ENCODE measurements at regions not wholly inside any gene's neighbourhood (a gene's known extent, or its start where the extent isn't known, plus 50 kb on each side); places are given as distances from the start of the nearest gene placed in this dataset.
"Not testable (repeated sequence)": the region's sequence is repeated elsewhere in the genome, so short reads cannot be mapped to it uniquely, and the experiment has no call there.

DNA sequence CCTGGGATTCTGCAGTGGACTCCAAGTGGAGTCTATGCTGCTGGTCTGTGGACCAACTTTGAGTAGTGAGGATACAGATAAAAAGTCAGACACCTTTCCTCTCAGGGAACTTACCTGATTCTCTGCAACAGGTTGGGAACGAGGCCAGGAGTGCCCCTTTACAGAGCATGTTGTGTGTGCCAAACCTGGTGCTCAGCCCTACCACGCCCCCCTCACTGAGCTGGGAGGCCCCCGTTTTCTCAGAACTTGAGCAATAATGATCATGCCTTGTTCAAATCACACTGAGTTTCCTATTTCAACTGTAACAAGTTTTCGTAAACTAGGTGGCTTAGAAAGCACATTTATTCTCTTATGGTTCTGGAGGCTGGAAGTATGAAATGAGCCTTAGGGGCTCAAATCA, 182.0 kb downstream of the COPRS start:
- DNase-seq (ENCODE audit: low read depth) = no peak

DNA sequence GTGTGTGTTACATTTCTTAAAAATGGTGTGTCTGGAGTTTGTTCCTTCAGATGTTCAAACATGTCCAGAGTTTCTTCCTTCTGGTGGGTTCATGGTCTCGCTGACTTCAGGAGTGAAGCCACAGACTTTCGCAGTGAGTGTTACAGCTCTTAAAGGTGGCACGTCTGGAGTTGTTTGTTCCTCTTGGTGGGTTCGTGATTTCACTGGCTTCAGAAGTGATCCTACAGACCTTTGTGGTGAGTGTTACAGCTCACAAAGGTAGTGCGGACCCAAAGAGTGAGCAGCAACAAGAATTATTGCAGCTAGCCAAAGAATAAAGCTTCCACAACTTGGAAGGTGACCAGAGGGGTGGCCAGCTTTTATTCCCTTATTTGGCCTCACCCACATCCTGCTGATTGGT, 183.7 kb downstream of the COPRS start:
- not testable (repeated sequence) for DNase-seq (ENCODE audit: low read depth)

DNA sequence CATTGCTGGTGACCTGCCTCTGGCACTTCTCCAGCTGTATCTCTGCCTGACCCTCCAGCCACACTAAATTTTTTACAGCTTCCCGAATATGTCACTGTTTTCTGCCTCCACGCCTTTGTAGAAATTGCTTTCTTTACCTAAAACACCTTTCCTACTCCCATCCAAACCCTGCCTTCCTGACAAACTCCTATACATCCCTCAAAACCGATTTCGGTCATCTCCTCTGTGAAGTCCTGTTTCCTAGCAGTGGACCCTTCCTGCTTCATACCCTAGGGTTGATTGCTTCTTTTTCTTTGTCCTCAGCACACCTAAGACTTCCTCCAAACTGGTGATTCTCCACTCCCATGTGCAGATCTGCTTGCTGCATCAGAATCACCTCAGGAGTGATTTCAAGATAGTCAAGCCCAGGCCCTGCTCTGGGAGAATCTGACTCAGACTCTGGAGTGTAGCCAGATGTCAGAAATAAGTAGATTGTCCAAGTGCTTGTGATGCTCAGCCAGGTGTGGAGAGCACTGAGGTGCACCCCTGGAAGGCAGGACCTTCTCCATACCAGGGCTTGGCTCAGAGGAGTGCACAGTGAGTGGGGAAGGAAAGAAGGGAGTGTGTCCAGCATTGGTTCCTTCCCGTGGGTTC, 184.2 kb downstream of the COPRS start:
- DNase-seq (ENCODE audit: low read depth) = no peak

DNA sequence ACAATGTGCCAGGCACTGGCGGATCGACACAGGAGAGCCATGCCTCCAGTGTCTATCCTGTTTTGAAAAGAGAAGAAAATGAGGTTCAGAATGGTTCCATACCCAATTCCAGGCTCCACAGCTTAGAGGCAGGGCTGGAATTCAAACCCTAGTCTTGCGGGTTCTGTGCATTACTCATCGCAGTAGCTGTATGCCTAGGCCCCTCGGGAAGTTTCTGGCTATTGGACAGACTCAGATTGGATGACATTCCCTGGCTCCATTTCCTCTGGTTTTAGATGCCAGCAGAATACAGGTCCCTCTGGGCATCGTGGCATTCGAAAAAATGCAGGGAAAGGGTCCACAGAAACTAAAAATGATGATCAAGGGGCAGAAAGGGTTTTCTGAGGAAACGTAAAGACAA, 184.7 kb downstream of the COPRS start:
- no peak for DNase-seq (ENCODE audit: low read depth)

DNA sequence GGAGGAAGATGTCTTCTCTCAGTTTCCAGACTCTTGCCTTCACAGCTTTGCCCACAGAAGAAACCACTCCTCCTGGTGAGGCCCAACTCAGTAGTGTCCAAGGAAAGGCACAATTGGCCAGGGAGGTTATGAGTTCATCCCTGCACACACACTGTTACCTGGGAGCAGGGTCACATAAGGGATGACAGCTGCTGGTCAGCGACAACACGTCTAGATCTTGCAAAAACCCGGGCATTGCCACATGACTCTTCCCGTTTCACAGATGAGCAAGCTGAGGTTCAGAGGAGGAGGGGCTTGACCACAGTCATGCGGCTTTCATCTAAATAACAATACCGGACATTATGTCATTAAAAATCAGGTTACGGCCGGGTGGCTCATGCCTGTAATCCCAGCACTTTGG, 186.0 kb downstream of the COPRS start:
- no peak for DNase-seq (ENCODE audit: low read depth)

DNA sequence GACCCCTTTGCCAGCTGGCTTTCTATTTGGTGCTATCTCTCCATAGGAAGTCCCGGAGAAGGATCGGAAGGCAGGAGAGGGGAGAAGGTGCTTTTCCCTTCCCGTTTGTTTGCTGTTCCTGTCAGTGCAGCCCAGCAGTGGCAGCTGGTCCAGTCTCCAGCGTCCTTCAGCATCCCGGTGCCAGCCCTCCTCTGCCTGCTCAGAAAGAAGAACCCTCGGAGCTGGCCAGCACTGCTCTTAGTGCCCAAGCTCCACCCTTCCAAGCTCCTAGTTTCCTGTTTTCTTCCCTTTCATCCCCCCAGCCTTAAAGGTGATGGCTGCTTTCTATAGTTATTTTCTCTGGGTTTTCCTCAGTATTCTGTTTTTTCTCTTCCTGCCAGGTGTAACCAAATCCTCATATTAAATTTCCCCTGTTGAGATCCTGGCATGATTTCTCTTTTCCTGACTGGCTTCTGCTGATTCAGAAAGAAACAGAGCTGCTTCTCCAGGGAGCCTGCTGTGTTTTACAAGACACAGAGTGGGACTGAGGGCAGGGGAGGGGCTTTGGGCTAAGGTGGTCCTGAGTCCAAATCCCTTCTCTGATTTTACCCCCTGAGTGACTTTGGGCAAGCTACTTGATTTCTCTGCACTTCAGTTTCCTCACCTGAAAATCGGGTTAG, 186.8 kb downstream of the COPRS start:
- DNase-seq (ENCODE audit: low read depth) = no peak

DNA sequence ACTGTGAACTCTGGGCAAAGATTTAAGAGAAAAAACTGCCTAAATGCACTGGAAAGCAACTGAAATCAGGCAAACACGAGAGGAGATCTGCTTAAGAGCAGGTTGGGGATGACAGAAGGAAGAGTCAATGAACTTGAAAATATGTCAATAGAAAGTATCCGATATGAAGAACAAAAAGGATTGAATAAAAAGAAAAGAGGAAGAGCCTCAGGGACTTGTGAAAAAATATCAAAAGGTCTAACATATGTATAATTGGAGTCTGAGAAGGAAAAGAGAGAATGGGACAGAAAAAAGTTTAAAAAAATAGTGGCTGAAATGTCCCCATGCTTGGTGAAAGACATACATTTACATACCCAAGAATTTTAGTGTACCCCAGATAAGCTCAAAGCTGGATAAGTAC, 195.5 kb downstream of the COPRS start:
- no peak for DNase-seq (ENCODE audit: low read depth)

DNA sequence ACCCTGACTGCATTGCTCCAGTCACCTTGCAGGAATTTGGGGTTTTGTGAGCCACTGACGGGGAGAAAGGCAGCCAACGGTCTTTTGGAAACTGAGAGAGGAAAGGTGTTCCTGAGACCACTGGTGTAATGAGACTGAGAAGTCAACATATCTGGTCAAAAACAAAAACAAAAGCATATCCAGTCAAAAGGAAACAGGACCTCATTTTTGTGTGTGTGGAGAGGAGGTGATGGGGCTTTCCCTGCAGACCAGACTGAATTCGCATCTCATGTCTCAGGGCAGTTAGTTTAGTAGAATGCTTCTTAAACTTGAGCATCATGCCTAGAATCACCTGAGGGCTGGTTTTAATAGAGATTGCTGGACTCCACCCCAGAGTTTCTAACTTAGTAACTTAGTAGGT, 198.4 kb downstream of the COPRS start:
- DNase-seq (ENCODE audit: low read depth) = no peak

DNA sequence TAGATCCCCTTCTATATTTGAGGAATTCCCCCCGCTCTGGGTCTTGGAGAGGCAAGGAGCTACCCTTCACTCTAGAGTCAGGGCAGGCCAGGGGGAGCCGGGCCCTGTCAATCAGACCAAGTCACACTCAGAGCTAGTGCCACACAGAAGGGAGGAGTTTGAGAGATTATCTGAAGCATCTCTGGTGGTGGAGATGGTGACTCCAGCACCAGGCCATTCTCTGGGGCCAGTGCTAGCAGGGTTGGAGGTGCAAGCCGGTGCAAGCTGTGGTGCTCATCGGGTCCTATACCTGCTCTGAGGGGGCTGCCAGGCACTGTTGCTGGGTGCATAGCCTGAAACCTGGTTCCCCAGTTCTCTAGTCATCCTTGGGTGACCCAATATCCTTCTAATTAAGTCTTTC, 201.2 kb downstream of the COPRS start:
- DNase-seq (ENCODE audit: low read depth) = no peak

DNA sequence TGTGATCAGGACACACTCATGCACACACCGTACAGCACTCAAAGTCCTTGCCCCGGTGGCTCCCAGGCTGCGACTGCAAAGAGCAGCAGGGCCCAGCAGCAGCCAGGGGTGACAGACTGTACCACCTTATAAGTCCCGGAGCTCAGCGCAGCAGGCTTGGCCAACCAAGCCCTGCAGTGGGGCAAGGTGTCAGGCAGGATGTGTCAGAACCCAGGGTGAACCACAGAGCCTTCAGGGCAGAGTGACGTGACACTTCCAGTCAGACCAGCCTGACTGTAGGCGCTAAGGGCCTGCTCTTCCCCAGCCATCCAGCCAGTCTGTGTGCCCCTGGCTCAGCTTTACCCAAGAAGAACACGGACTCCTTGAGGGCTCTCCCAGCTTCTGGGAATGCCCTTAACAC, 204.1 kb downstream of the COPRS start:
- DNase-seq (ENCODE audit: low read depth) = peak; percentile 5

DNA sequence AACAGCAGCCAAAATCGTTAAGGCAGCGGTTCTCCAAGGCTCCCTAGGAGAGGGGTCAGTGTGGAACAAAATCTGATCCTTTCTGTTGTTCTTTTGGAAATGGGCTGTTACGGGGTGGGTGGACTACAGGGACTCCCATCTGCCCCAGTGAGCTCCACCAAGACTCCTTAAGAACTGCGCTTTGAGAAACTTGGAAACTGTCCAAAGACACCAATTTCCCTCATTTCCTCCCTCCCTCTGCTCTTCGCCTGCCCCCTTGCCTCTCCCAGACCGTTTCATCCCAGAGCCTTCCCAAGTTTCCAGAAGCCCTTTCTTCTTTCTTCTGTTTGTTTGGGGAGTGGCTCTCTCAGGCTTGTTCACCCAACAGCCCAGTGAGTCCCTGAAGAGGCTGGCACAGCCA, 205.4 kb downstream of the COPRS start:
- DNase-seq (ENCODE audit: low read depth) = no peak

DNA sequence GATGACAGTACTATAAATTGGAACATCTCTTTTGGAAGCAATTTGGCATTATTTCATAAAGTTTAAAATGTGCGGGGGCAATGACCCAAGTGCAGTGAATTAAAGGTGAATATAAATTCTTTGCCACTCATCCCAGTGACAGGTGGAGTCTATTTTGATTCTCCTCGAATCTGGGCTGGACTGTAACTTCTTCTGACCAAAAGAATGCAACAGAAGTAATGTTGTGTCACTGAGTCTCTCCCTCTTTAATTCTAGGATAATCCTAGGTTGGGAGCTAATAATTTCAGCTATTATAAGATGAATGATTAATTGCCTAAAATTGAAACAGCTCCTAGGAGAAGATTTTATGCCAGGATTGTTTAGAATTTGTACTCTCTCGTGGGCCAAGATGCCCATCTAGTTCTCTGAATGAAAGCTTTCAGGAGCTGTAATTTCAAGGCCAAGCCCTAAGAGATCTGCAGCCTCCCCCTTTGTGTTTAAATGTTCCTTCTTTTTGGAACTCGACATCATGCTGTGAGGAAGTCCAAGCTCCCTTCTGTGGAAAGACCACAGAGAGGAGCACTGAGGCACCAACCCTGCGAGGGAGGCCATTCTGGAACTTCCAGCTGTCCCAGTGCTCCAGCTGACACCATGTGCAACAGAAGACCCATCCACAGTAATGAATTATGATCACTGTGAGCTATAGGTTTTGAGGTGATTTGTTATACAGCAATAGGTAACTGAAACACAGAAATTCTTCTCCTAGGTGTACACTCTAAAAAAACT, 208.1 kb downstream of the COPRS start:
- no peak for DNase-seq (ENCODE audit: low read depth)

DNA sequence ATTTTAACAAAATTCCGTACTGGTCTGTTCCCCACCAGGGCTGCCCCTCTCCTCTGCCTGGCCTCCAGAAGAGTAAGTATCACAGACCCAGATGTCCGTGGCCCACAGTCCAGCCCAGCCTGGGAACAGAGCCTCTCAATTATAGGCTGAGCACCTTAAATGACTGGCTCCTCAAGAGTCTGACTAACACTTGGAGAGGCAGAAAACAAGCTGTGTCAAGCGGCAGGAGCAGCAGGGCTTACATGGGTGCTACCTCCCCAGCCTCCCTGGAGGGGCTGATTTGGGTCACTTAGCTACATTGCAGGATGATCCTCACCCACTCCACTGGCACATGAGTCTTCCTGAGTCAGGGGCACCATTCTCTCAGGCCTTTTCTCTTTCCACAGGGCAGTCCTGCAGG, 209.7 kb downstream of the COPRS start:
- no peak for DNase-seq (ENCODE audit: low read depth)

DNA sequence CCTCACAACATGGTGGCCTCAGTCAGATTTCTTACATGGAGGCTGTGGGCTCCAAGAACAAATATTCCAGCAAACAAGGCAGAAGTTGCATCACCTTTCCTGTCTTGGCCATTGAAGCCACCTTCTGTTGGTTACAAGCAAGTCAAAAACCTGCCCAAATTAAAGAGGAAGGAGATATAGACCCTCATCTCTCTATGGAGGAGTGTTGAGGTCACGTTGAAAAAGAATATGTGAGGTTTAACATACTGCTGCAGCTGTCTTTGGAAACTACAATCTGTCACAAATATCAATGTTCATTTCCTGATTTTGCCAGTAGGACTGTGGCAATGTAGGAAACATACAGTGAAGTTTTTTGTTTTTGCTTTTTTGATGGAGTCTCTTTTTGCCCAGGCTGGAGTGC, 211.4 kb downstream of the COPRS start:
- DNase-seq (ENCODE audit: low read depth) = no peak

DNA sequence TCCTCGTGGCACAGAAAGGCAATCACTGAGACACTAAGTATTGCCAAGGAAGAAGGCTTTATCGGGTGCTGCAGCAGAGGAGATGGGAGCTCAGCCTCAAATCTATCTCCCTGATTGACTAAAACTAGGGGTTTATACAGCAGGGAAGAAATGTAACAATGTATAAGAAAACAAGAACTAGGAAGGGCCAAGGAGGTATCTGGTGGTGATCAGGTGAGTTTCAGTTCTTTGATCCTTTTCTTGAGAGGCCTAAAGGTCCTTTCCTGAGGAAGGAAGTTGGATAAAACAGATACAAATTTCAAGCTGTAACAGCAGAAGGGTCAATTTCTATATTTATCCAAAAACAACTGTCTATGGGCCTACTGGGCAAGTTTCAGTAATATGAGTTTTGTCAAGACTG, 212.4 kb downstream of the COPRS start:
- no peak for DNase-seq (ENCODE audit: low read depth)

DNA sequence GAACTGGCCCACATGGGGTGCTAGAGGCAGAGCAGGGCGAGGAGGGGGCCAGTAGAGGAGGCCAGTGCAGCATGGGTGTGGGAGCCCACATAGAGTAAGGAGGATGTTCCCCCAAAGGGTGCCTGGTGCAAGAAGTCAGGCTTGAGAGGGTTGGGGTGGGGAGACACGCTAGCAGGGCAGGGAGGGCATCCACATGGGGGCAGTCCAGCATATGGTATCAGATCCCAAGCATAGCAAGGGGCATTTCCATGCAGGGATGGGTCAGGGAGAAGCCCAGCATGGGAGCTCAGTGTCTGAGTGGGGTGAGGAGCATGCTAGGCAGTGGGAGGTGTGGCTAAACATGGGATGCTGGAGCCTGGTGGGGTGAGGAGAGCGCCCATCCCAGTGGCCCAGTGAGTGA, 213.7 kb downstream of the COPRS start:
- no peak for DNase-seq (ENCODE audit: low read depth)

DNA sequence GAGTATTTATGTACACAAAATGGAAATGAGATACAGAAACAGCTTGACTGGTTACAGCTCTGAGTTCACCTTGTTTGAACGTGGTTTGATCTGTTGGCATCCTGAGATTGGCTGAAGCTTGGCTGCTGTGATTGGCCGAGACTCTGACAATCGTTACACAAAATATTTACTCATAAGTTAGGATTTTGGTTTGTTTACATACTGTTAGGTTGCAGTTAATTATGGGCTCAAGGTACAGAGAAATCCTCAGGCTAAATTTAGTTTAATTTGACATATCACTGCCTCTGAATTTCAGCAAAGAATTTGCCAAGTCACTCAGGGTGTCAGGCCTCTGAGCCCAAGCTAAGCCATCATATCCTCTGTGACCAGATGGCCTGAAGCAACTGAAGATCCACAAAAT, 227.3 kb downstream of the COPRS start:
- DNase-seq (ENCODE audit: low read depth) = no peak

DNA sequence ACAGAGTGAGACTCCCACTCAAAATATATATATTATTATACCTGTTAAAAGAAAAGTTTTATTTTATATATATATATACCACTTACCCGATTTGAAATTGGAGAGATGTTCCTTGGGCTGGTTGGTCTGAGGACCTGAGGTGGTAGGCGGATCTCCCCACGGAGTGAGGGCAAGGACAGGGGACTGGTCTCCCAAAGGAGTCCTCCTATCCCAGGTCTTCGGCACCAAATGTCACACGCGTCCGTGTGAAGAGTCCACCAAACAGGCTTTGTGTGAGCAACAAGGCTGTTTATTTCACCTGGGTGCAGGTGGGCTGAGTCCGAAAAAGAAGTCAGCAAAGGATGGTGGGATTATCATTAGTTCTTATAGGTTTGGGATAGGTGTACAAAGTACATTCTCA, 228.2 kb downstream of the COPRS start:
- not testable (repeated sequence) for DNase-seq (ENCODE audit: low read depth)

DNA sequence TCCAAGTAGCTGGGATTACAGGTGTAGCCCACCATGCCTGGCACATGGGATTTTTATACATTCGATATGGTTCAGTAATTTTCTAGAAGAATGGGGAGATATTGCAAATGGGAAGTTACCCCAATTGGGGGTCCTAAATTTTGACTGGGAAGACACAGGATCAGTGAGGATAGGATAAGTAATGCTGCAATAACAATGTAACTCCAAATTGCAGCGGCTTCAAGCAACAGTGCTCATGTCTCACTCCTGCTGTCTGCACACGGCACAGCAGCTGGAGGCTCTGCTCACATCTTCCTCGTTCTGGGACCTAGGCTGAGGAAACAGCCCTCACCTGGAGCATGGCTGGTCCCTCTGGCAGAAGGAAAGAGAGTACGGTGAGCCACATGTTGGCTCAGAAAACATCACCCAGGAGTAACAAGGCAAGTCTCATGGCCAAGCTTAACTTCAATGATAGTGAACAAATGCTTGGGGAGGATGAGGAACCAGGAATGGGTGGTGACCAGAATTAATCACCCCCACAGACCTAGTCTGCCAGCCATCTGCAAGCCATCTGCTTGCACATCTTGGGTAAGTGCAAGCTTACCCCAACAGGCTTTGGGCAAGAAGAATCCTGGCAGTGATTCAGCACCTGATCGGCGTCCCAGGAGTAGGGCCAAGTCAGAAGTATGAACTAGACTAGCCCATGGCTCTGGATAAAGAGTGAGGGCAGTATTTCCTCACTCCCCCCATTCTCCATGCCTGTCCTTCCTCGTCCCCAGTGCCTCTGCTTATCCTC, 229.2 kb downstream of the COPRS start:
- DNase-seq (ENCODE audit: low read depth) = no peak

DNA sequence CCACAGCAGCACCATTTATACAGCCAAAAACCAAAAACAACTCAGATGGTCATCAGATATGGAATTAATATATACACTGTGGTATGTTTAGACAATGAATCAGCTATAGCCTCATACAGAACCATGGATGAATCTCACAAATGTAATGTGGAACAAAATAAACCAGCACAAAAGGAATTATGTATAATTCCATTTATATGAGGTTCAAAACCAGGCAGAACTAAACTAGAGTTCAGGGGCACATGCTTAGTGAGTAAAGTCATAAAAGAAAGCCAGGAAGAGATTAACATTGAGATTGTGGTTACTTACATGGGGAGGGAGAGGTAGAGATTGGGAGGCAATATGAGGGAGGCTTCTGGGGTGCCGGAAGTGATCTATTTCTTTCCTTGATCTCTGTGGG, 231.1 kb downstream of the COPRS start:
- DNase-seq (ENCODE audit: low read depth) = no peak

DNA sequence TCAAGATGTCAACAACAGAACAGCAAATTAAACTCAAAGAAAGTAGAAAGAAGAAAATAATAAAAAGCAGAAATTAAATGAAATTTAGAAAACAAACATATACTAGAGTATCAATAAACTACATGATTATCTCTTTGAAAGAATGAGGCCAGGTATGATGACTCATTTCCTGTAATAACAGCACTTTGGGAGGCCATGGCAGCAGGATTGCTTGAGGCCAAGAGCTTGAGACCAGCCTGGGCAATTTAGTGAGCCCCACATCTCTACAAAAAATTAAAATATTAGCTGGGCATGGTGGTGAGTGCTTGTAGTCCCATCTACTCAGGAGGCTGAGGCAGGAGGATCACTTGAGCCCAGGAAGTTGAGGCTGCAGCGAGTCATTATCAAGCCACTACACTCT, 232.5 kb downstream of the RAB11FIP4 start:
- no peak for DNase-seq (ENCODE audit: low read depth)

DNA sequence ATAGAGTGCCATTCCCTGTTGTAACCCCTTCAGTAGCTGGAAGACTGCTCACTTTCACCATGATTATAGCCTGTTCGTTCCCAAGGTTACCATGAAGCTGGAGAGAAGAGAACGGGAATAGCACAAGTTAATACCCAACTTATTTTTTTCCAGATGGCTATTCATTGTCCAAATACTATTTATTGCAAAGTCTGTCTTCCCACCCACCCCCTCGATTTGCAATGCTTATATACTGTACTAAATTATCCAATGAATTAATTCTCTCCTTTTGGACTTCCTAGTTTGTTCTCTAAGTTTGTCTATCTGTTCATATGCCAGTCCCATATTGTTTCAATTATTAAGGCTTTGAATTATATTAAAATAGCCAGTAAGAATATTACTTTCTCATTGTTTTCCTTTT, 231.0 kb downstream of the RAB11FIP4 start:
- DNase-seq (ENCODE audit: low read depth) = no peak

DNA sequence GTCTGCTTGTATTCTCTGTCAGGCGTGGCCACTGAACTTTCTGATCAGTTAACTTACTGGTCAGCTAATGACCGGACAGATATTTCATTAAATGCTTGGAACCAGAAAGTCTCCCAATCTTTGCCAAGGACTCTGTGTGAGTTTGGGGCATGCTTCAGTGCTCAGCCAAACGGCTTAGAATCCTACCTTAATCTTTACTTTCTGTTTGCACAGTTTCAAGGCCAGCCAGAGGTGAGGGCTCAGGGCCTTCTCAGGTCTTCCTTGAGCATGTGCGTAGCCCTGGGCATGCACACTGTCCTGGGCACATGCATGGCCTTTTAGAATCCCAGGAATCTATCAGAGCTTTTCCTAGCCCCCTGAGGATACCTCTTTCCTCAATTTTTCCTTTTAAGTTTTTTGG, 230.1 kb downstream of the RAB11FIP4 start:
- DNase-seq (ENCODE audit: low read depth) = no peak

Measured in stimulated activated CD8-positive, alpha-beta memory T cell treated with anti-CD3 and anti-CD28 coated beads, Interleukin-4, amount 100 ng/mL, for 24 hours (primary cell).